22Rv1 (cell line): ENCODE measurements at regions not wholly inside any gene's neighbourhood (a gene's known extent, or its start where the extent isn't known, plus 50 kb on each side); places are given as distances from the start of the nearest gene placed in this dataset.

Experiments
- ZFX ChIP-seq: fragments of 450-650 bp; IDR thresholded peaks from 2 replicates; pipeline ENCODE4 v1.6.1; 2017; ENCODE audit warnings: antibody characterized with exemption, borderline replicate concordance
- TF ChIP-seq, protein P1 (sequence below): fragments of 450-650 bp; IDR thresholded peaks from 2 replicates; pipeline ENCODE4 v1.5.1; 2017; ENCODE audit warnings: mild to moderate bottlenecking

GRCh38 chr7:67448271-67448670 lies 451.6 kb downstream of the TYW1 start:
- TF ChIP-seq, protein P1, sequence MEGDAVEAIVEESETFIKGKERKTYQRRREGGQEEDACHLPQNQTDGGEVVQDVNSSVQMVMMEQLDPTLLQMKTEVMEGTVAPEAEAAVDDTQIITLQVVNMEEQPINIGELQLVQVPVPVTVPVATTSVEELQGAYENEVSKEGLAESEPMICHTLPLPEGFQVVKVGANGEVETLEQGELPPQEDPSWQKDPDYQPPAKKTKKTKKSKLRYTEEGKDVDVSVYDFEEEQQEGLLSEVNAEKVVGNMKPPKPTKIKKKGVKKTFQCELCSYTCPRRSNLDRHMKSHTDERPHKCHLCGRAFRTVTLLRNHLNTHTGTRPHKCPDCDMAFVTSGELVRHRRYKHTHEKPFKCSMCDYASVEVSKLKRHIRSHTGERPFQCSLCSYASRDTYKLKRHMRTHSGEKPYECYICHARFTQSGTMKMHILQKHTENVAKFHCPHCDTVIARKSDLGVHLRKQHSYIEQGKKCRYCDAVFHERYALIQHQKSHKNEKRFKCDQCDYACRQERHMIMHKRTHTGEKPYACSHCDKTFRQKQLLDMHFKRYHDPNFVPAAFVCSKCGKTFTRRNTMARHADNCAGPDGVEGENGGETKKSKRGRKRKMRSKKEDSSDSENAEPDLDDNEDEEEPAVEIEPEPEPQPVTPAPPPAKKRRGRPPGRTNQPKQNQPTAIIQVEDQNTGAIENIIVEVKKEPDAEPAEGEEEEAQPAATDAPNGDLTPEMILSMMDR, result no peak
- TF ChIP-seq ZFX, result no peak
